PC-9 (cell line): ENCODE measurements at regions not wholly inside any gene's neighbourhood (a gene's known extent, or its start where the extent isn't known, plus 50 kb on each side); places are given as distances from the start of the nearest gene placed in this dataset.

ENCODE experiments used
- CTCF ChIP-seq: fragments of 200-600 bp; sonication (generic); conservative IDR thresholded peaks from 2 replicates; pipeline ENCODE4 v1.6.1; 2017; ENCODE audit warnings: mixed run types, antibody characterized with exemption, mild to moderate bottlenecking, moderate library complexity
- EZH2 ChIP-seq: fragments of 200-600 bp; sonication (generic); IDR thresholded peaks from 2 replicates; pipeline ENCODE4 v1.8.0; 2017; ENCODE audit warnings: antibody characterized with exemption, low read depth

GRCh38 chr21:27291006-27291405 lies 324.1 kb upstream of the ADAMTS5 start:
- TF ChIP-seq CTCF (no peak), EZH2 (no peak)
